Stimulated activated CD4-positive, alpha-beta T cell treated with anti-CD3 and anti-CD28 coated beads, Interleukin-12 subunit alpha, Interleukin-12 subunit beta, amount 100 ng/mL, for 4 hours (primary cell): ENCODE measurements at regions not wholly inside any gene's neighbourhood (a gene's known extent, or its start where the extent isn't known, plus 50 kb on each side); places are given as distances from the start of the nearest gene placed in this dataset.

Experiments used
- DNase-seq: peaks from one replicate; pipeline ENCODE4 v3.0.0-alpha.2; 2020

- DNase-seq, result no peak
Observed at GRCh38 chr9:121572581-121572980, 72.9 kb upstream of the GGTA1 start.

- no peak for DNase-seq
Observed at GRCh38 chr9:121573717-121574485, 74.3 kb upstream of the GGTA1 start.

- no peak for DNase-seq
Observed at GRCh38 chr9:121574774-121575519, 75.3 kb upstream of the GGTA1 start.

GRCh38 chr9:121576281-121577075 lies 75.0 kb upstream of the DAB2IP start:
- no peak for DNase-seq

- DNase-seq, result no peak
Observed at GRCh38 chr9:121577166-121577565, 74.3 kb upstream of the DAB2IP start.

GRCh38 chr9:121577572-121577971 lies 73.9 kb upstream of the DAB2IP start:
- DNase-seq, result no peak

- DNase-seq, result no peak
Observed at GRCh38 chr9:121581786-121582600, 69.4 kb upstream of the DAB2IP start.

GRCh38 chr9:121582641-121583040 lies 68.8 kb upstream of the DAB2IP start:
- DNase-seq, result no peak

- no peak for DNase-seq
Observed at GRCh38 chr9:121584421-121584820, 67.0 kb upstream of the DAB2IP start.

GRCh38 chr9:121587863-121588262 lies 63.6 kb upstream of the DAB2IP start:
- DNase-seq, result no peak

- DNase-seq, result no peak
Observed at GRCh38 chr9:121589986-121590385, 61.4 kb upstream of the DAB2IP start.

GRCh38 chr9:121592265-121592664 lies 59.2 kb upstream of the DAB2IP start:
- no peak for DNase-seq

- DNase-seq, result no peak
Observed at GRCh38 chr9:121593066-121593465, 58.4 kb upstream of the DAB2IP start.

- DNase-seq, result no peak
Observed at GRCh38 chr9:121596515-121596914, 54.9 kb upstream of the DAB2IP start.

GRCh38 chr9:121597698-121598166 lies 53.7 kb upstream of the DAB2IP start:
- DNase-seq, result no peak

GRCh38 chr9:121598167-121598964 lies 53.1 kb upstream of the DAB2IP start:
- DNase-seq, result no peak

GRCh38 chr9:121598965-121599871 lies 52.2 kb upstream of the DAB2IP start:
- no peak for DNase-seq

GRCh38 chr9:121599872-121600585 lies 51.4 kb upstream of the DAB2IP start:
- no peak for DNase-seq

GRCh38 chr9:121601194-121601593 lies 50.2 kb upstream of the DAB2IP start:
- DNase-seq, result no peak
